AG10803 (cell line): ENCODE measurements at regions not wholly inside any gene's neighbourhood (a gene's known extent, or its start where the extent isn't known, plus 50 kb on each side); places are given as distances from the start of the nearest gene placed in this dataset.
"Not testable (repeated sequence)": the region's sequence is repeated elsewhere in the genome, so short reads cannot be mapped to it uniquely, and the experiment has no call there.

ENCODE experiments used
- DNase-seq: peaks from one replicate; pipeline ENCODE4 v3.0.0; 2010; ENCODE audit warnings: low read depth
- H3K4me3 ChIP-seq: 2 replicates; pipeline ENCODE4 v1.5.1; 2011; ENCODE audit warnings: mild to moderate bottlenecking, low read length, control low read depth
- TF ChIP-seq, protein P1 (sequence below): conservative IDR thresholded peaks from 2 replicates; pipeline ENCODE4 v1.5.1; 2011; ENCODE audit warnings: mild to moderate bottlenecking, low read length, control low read depth, inconsistent platforms

DNA sequence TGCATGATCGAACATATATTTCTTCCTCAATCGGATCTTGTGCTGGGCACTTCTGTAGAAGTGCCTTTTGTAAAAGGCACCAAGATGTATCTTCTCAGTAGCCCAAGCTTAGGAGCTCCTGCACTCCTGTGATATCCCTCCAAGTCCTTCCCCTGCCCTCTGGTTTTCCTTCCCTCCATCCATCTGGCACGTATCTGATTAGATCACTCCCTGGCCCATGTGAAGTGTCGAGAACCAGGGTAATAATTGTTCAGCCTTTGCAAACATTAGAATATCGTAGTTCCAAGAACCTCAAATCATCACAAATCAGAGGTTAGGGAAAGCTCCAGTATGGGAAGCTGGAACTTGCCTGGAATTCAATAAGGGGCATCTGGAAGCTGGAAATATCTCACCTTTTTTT, 221.1 kb upstream of the AUTS2 start:
- H3K4me3 ChIP-seq, result no peak overlapping the region
- DNase-seq, result no peak
- TF ChIP-seq, protein P1, sequence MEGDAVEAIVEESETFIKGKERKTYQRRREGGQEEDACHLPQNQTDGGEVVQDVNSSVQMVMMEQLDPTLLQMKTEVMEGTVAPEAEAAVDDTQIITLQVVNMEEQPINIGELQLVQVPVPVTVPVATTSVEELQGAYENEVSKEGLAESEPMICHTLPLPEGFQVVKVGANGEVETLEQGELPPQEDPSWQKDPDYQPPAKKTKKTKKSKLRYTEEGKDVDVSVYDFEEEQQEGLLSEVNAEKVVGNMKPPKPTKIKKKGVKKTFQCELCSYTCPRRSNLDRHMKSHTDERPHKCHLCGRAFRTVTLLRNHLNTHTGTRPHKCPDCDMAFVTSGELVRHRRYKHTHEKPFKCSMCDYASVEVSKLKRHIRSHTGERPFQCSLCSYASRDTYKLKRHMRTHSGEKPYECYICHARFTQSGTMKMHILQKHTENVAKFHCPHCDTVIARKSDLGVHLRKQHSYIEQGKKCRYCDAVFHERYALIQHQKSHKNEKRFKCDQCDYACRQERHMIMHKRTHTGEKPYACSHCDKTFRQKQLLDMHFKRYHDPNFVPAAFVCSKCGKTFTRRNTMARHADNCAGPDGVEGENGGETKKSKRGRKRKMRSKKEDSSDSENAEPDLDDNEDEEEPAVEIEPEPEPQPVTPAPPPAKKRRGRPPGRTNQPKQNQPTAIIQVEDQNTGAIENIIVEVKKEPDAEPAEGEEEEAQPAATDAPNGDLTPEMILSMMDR, result no peak

DNA sequence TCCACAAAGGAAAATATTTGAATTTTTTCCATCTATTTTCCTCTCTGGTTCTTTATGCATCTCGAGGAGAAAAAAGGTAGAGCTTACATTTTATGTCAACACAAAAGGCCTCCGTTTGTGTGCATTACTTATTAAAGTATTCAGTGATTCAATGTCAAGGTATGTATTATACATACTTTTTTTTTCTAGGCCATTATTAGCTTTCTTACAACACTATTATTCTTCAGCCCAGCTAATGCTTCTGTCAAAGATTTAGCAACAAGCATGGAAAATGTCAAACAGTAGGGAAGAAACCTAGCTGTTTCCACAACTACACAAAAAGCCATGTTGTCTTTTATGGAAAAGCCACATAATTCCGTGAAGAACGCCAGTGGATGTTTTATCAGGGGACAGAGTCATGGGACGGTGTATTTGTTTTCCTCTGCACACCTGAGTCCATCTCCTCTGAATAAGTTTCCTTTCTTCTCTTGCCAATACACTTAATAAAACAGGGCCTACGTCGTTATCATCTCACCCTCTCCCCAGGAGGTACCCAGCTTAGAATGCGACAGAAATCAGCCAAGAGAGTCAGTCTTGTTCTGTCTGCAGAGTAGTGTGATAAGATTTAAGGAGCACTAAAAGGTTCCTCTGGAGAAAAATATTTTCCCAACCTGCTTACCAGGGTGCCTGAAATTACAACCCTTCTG, 209.7 kb upstream of the AUTS2 start:
- no peak for DNase-seq
- TF ChIP-seq, protein P1, result no peak
- no peak overlapping the region for H3K4me3 ChIP-seq

GRCh38 chr7:69389216-69389615, 209.1 kb upstream of the AUTS2 start:
- no peak overlapping the region for H3K4me3 ChIP-seq
- no peak for DNase-seq
- TF ChIP-seq, protein P1, result no peak

DNA sequence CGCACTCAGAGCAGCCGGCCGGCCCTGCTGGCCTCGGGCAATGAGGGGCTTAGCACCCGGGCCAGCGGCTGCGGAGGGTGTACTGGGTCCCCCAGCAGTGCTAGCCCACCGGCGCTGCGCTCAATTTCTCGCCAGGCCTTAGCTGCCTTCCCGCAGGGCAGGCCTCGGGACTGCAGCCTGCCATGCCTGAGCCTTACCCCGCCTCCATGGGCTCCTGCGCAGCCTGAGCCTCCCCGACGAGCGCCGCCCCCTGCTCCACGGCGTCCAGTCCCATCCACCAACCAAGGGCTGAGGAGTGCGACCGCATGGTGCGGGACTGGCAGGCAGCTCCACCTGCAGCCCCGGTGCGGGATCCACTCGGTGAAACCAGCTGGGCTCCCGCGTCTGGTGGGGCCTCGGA, 204.4 kb upstream of the AUTS2 start:
- H3K4me3 ChIP-seq, DNase-seq: not testable (repeated sequence)

- no peak overlapping the region for H3K4me3 ChIP-seq
- DNase-seq, result peak; percentile 97
- TF ChIP-seq, protein P1, result no peak
These were observed 203.1 kb upstream of the AUTS2 start for GRCh38 chr7:69395061-69395714.

- no peak for DNase-seq
- TF ChIP-seq, protein P1, result no peak
- no peak overlapping the region for H3K4me3 ChIP-seq
These were observed 199.3 kb upstream of the AUTS2 start for GRCh38 chr7:69398986-69399385.

DNA sequence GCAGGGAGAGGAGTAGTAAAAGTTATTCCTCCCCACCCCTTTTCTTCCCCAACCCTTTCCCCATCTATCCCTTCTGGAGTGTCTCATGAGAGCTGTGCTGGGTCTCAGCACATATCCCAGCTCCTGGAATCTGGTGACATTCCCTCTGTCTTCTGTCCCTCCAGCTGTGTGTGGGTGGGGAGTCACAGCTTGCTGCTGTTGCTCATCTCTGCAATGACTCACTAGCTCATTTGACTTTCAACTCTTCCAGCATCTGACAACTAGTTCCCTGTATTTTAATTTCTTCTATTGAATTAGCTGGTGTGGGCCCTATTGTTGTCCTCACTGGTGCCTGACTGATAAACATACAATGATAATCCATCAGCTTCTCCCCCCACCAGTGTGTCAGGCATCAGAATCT, 198.9 kb upstream of the AUTS2 start:
- peak; percentile 63 for DNase-seq
- TF ChIP-seq, protein P1, result no peak

More for the DNA sequence above, 198.9 kb upstream of the AUTS2 start:
- no peak overlapping the region for H3K4me3 ChIP-seq
